ENCODE measurements at regions not wholly inside any gene's neighbourhood (a gene's known extent, or its start where the extent isn't known, plus 50 kb on each side); places are given as distances from the start of the nearest gene placed in this dataset.
"Not testable (repeated sequence)": the region's sequence is repeated elsewhere in the genome, so short reads cannot be mapped to it uniquely, and the experiment has no call there.

DNA sequence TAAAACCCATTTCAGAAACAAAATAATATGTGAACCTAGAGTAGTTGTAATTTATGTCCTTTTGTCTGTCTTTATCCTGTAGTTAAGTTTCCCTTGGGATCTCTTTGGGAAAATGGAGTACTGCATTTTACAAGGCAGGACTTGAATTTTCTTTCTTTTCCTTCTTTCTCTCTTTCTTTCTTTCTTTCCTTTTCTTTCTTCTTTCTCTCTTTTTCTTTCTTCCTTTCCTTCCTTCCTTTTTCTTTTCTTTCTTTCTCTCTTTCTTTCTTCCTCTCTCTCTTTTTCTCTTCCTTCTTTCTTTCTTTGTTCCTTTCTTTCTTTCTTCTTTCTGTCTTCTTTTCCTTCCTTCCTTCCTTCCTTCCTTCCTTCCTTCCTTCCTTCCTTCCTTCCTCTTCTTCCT is 126.6 kb upstream of the NOTCH2NLA start:
- TF ChIP-seq, protein P1, sequence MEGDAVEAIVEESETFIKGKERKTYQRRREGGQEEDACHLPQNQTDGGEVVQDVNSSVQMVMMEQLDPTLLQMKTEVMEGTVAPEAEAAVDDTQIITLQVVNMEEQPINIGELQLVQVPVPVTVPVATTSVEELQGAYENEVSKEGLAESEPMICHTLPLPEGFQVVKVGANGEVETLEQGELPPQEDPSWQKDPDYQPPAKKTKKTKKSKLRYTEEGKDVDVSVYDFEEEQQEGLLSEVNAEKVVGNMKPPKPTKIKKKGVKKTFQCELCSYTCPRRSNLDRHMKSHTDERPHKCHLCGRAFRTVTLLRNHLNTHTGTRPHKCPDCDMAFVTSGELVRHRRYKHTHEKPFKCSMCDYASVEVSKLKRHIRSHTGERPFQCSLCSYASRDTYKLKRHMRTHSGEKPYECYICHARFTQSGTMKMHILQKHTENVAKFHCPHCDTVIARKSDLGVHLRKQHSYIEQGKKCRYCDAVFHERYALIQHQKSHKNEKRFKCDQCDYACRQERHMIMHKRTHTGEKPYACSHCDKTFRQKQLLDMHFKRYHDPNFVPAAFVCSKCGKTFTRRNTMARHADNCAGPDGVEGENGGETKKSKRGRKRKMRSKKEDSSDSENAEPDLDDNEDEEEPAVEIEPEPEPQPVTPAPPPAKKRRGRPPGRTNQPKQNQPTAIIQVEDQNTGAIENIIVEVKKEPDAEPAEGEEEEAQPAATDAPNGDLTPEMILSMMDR (IDR thresholded peaks at IDR 0.05), result not testable (repeated sequence)
- not testable (repeated sequence) for TF ChIP-seq EP300 (IDR thresholded peaks at IDR 0.05; ENCODE audit: borderline replicate concordance in 1 of 2, low read depth in 1 of 2, low read length in 1 of 2); RAD21 (IDR thresholded peaks at IDR 0.05; ENCODE audit: low read length); RCOR1 (IDR thresholded peaks at IDR 0.05; ENCODE audit: low read length); POLR2AphosphoS5 (IDR thresholded peaks at IDR 0.05; ENCODE audit: low read depth, low read length); GABPA (IDR thresholded peaks at IDR 0.05; ENCODE audit: low read depth); TAF1 (IDR thresholded peaks at IDR 0.05; ENCODE audit: borderline replicate concordance, low read depth, low read length); SMC3 (IDR thresholded peaks at IDR 0.05; ENCODE audit: low read depth, low read length); FOXJ3 (CRISPR knock-in tag; IDR thresholded peaks at IDR 0.05); MEF2A (IDR thresholded peaks at IDR 0.05; ENCODE audit: borderline replicate concordance, low read depth); MXI1 (IDR thresholded peaks at IDR 0.05; ENCODE audit: low read depth, low read length); NFIC (IDR thresholded peaks at IDR 0.05; ENCODE audit: borderline replicate concordance)

All from SK-N-SH (cell line).